NT2/D1 (cell line): ENCODE measurements at regions not wholly inside any gene's neighbourhood (a gene's known extent, or its start where the extent isn't known, plus 50 kb on each side); places are given as distances from the start of the nearest gene placed in this dataset.

Experiments
- SUZ12 ChIP-seq: IDR thresholded peaks from 2 replicates; pipeline ENCODE4 v1.6.1; 2011; ENCODE audit not compliant: insufficient read length, insufficient read depth; ENCODE audit errors: extremely low read depth
- ZNF274 ChIP-seq: IDR thresholded peaks from 2 replicates; pipeline ENCODE4 v1.6.1; 2011; ENCODE audit warnings: mild to moderate bottlenecking, low read depth, low read length

- TF ChIP-seq SUZ12, result no peak
- no peak for TF ChIP-seq ZNF274
Measured at GRCh38 chr3:7973006-7973405, 528.6 kb upstream of the LMCD1 start.
